H1 (cell line): ENCODE measurements at regions not wholly inside any gene's neighbourhood (a gene's known extent, or its start where the extent isn't known, plus 50 kb on each side); places are given as distances from the start of the nearest gene placed in this dataset.

Experiments used
- CTCF ChIP-seq, 3 experiments: IDR thresholded peaks; 1 replicate in 2 of 3; 2 replicates in 1 of 3; pipeline versions ENCODE4 v1.5.1 to v1.6.1; 2011; ENCODE audit warnings: low read length in 3 of 3, mild to moderate bottlenecking in 3 of 3, inconsistent platforms in 2 of 3, low read depth in 1 of 3, moderate library complexity in 1 of 3; ENCODE audit not compliant: insufficient read depth in 1 of 3; ENCODE audit errors: control extremely low read depth in 1 of 3
- EZH2 ChIP-seq: fragments of 200-600 bp; sonication (generic); IDR thresholded peaks from 2 replicates; pipeline ENCODE4 v1.7.1; 2012; ENCODE audit warnings: low read depth, mild to moderate bottlenecking, moderate library complexity, low read length, inconsistent platforms; ENCODE audit not compliant: severe bottlenecking
- JUN ChIP-seq: IDR thresholded peaks from 2 replicates; pipeline ENCODE4 v1.6.1; 2011; ENCODE audit warnings: low read depth, mild to moderate bottlenecking, improper control_type of control experiment, low read length
- NRF1 ChIP-seq: IDR thresholded peaks from 2 replicates; pipeline ENCODE4 v1.6.1; 2011; ENCODE audit warnings: mild to moderate bottlenecking, low read depth, low read length, improper control_type of control experiment
- PHF8 ChIP-seq: fragments of 200-600 bp; sonication (generic); conservative IDR thresholded peaks from 2 replicates; pipeline ENCODE4 v1.7.1; 2012; ENCODE audit warnings: low read depth, mild to moderate bottlenecking, inconsistent platforms, low read length, moderate library complexity
- SIX5 ChIP-seq: IDR thresholded peaks from 2 replicates; pipeline ENCODE4 v1.6.1; 2011; ENCODE audit warnings: mild to moderate bottlenecking, low read depth, low read length
- TAF1 ChIP-seq: IDR thresholded peaks from 2 replicates; pipeline ENCODE4 v1.6.1; 2011; ENCODE audit warnings: mild to moderate bottlenecking, low read depth, low read length
- YY1 ChIP-seq: IDR thresholded peaks from 2 replicates; pipeline ENCODE4 v1.6.1; 2011; ENCODE audit warnings: low read depth, mild to moderate bottlenecking, low read length

GRCh38 chr7:41762641-41763040 lies 59.8 kb upstream of the INHBA start:
- TF ChIP-seq CTCF (IDR thresholded peaks at IDR 0.05; ENCODE audit: control extremely low read depth in 1 of 3, insufficient read depth in 1 of 3, low read depth in 1 of 3, low read length in 3 of 3) (no peak), NRF1 (no peak), TAF1 (no peak), SIX5 (no peak), EZH2 (no peak), PHF8 (no peak), YY1 (no peak), JUN (no peak)
